ENCODE measurements at regions not wholly inside any gene's neighbourhood (a gene's known extent, or its start where the extent isn't known, plus 50 kb on each side); places are given as distances from the start of the nearest gene placed in this dataset.

DNA sequence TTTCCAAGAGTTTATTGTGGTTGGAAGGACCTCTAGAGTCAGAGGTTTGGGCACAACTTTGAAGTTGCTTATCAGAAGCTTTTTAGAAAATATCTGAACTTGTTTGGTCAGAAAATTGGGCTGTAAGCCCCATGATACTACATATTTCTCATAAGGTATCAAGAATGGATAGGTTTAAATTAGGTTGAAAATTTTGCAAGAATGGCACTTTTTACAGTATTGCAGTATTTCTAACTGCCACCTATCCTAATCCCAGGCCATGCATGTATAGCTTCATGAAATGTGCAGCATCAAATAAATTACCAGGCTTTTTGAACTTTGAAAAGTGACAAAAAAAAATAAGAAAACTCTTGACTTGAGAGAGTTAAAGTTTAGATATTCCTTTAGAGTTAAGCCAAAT, 367.2 kb downstream of the FIGN start:
- ChIA-PET CTCF (no interaction called here), POLR2A (ENCODE audit: unreplicated experiment) (interaction anchor here (0.6 kb wide), 1 partner anchor 16 kb away, joined by 3 read pairs; no protein-coding TSS in a partner anchor)
- H3K79me2 ChIP-seq (ENCODE audit: low read length) = no peaks in the 10 kb centered on the region
- no peak for DNase-seq
- H3F3A ChIP-seq (ENCODE audit: low read length, unreplicated experiment) = no peaks in the 10 kb centered on the region
- H4K20me1 ChIP-seq (ENCODE audit: low read length) = no peaks in the 10 kb centered on the region
- H3K4me3 ChIP-seq (ENCODE audit: low read length) = no peak overlapping the region
- no TSS peak for BruUV-seq (replicated peaks)
- H3K36me3 ChIP-seq (ENCODE audit: low read depth, low read length) = no peaks in the 10 kb centered on the region
- no peaks in the 10 kb centered on the region for H3K27me3 ChIP-seq (ENCODE audit: low read length)
- H3K4me2 ChIP-seq (ENCODE audit: low read length) = no peak overlapping the region
- H3K27ac ChIP-seq (ENCODE audit: low read length) = no peak overlapping the region
- no peak overlapping the region for H2AFZ ChIP-seq (ENCODE audit: low read length)
- H3K4me1 ChIP-seq (ENCODE audit: insufficient read depth, low read length) = no peaks in the 10 kb centered on the region
- no peaks in the 10 kb centered on the region for H3K9me2 ChIP-seq (replicated peaks; ENCODE audit: low read length)
- H3K9ac ChIP-seq (ENCODE audit: low read length) = no peak overlapping the region
- no peak for ATAC-seq
- H3K9me3 ChIP-seq (ENCODE audit: low read length) = no peaks in the 10 kb centered on the region
- intact Hi-C loops (cut with micrococcal nuclease) = no loop called here
- TF ChIP-seq EZH2 (IDR thresholded peaks at IDR 0.05; ENCODE audit: low read length, unreplicated experiment) (no peak), EZH2phosphoT487 (IDR thresholded peaks at IDR 0.05; ENCODE audit: borderline replicate concordance, low read length) (no peak)
- TF ChIP-seq, protein P1, sequence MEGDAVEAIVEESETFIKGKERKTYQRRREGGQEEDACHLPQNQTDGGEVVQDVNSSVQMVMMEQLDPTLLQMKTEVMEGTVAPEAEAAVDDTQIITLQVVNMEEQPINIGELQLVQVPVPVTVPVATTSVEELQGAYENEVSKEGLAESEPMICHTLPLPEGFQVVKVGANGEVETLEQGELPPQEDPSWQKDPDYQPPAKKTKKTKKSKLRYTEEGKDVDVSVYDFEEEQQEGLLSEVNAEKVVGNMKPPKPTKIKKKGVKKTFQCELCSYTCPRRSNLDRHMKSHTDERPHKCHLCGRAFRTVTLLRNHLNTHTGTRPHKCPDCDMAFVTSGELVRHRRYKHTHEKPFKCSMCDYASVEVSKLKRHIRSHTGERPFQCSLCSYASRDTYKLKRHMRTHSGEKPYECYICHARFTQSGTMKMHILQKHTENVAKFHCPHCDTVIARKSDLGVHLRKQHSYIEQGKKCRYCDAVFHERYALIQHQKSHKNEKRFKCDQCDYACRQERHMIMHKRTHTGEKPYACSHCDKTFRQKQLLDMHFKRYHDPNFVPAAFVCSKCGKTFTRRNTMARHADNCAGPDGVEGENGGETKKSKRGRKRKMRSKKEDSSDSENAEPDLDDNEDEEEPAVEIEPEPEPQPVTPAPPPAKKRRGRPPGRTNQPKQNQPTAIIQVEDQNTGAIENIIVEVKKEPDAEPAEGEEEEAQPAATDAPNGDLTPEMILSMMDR (conservative IDR thresholded peaks at IDR 0.05; ENCODE audit: low read depth, low read length) = no peak

DNA sequence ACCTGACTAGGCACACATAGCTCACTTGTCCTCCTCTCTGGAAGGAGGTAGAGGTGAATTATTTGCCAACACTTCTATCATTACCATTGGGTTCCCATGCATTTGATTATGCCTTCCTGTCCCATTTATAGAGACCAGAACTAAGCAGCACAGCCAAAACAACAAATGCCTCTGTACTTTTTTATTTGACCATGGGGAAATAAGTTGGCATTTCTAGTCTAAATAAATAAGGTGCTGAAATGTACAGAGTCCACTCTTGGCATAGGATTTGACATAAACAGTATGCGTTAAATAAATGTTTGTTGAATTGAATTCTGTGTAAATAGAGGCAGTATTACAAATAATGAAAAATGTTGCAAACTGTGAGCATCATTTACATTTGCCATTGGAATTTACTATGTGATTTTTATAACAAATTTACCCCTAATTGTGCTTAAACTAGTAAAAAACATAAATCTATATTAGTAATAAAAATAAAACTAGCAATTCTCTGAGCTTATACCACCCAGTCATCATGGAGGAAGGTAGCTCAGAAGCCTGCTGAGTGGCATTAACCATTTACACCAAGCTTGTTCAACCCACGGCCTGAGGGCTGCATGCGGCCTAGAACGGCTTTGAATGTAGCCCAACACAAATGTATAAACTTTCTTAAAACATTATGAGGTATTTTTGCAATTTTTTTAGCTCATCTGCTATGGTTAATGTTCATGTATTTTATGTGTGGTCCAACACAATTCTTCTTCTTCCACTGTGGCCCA, 367.8 kb downstream of the FIGN start:
- no peaks in the 10 kb centered on the region for H3K9me3 ChIP-seq (ENCODE audit: low read length)
- H3K27ac ChIP-seq (ENCODE audit: low read length) = no peak overlapping the region
- no peaks in the 10 kb centered on the region for H4K20me1 ChIP-seq (ENCODE audit: low read length)
- BruUV-seq (replicated peaks) = no TSS peak
- no peak overlapping the region for H3K9ac ChIP-seq (ENCODE audit: low read length)
- no peaks in the 10 kb centered on the region for H3K36me3 ChIP-seq (ENCODE audit: low read depth, low read length)
- TF ChIP-seq, protein P1 (conservative IDR thresholded peaks at IDR 0.05; ENCODE audit: low read depth, low read length) = no peak
- TF ChIP-seq EZH2phosphoT487 (IDR thresholded peaks at IDR 0.05; ENCODE audit: borderline replicate concordance, low read length) = no peak
- no peak for TF ChIP-seq EZH2 (IDR thresholded peaks at IDR 0.05; ENCODE audit: low read length, unreplicated experiment)
- no peaks in the 10 kb centered on the region for H3K9me2 ChIP-seq (replicated peaks; ENCODE audit: low read length)
- no peak overlapping the region for H3K4me3 ChIP-seq (ENCODE audit: low read length)
- ChIA-PET CTCF (no interaction called here), POLR2A (ENCODE audit: unreplicated experiment) (no interaction called here)
- no peaks in the 10 kb centered on the region for H3K4me1 ChIP-seq (ENCODE audit: insufficient read depth, low read length)
- H3K79me2 ChIP-seq (ENCODE audit: low read length) = no peaks in the 10 kb centered on the region
- H3K27me3 ChIP-seq (ENCODE audit: low read length) = no peaks in the 10 kb centered on the region
- H3F3A ChIP-seq (ENCODE audit: low read length, unreplicated experiment) = no peaks in the 10 kb centered on the region
- intact Hi-C loops (cut with micrococcal nuclease) = no loop called here
- no peak overlapping the region for H2AFZ ChIP-seq (ENCODE audit: low read length)
- DNase-seq (no peak), ATAC-seq (no peak)
- H3K4me2 ChIP-seq (ENCODE audit: low read length) = no peak overlapping the region

DNA sequence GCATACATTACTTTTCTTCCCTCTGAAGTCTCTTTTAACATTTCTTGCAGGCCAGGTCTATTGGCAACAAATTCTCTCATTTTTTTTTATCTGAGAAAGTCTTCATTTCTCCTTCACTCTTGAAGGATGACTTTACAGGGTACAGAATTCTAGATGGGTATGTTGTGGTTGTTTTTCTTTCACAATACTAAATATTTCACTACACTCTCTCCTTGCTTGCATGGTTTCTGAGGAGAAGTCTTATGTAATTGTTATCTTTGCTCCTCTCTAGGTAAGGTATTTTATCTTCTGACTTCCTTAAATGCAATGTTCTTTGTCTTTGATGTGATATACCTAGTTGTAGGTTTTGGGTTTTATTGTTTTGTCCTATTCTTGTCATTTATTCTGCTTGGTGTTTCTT, 371.1 kb downstream of the FIGN start:
- TF ChIP-seq EZH2 (IDR thresholded peaks at IDR 0.05; ENCODE audit: low read length, unreplicated experiment) (no peak), EZH2phosphoT487 (IDR thresholded peaks at IDR 0.05; ENCODE audit: borderline replicate concordance, low read length) (no peak)
- TF ChIP-seq, protein P1 (conservative IDR thresholded peaks at IDR 0.05; ENCODE audit: low read depth, low read length) = no peak
- H3K9ac ChIP-seq (ENCODE audit: low read length) = no peak overlapping the region
- H3K27me3 ChIP-seq (ENCODE audit: low read length) = no peaks in the 10 kb centered on the region
- H3K4me1 ChIP-seq (ENCODE audit: insufficient read depth, low read length) = no peaks in the 10 kb centered on the region
- no peaks in the 10 kb centered on the region for H3K9me2 ChIP-seq (replicated peaks; ENCODE audit: low read length)
- ATAC-seq (no peak), DNase-seq (no peak)
- no peak overlapping the region for H2AFZ ChIP-seq (ENCODE audit: low read length)
- H3F3A ChIP-seq (ENCODE audit: low read length, unreplicated experiment) = no peaks in the 10 kb centered on the region
- no TSS peak for BruUV-seq (replicated peaks)
- no peak overlapping the region for H3K27ac ChIP-seq (ENCODE audit: low read length)
- H3K4me2 ChIP-seq (ENCODE audit: low read length) = no peak overlapping the region
- intact Hi-C loops (cut with micrococcal nuclease) = no loop called here
- H4K20me1 ChIP-seq (ENCODE audit: low read length) = no peaks in the 10 kb centered on the region
- no peaks in the 10 kb centered on the region for H3K36me3 ChIP-seq (ENCODE audit: low read depth, low read length)
- no peak overlapping the region for H3K4me3 ChIP-seq (ENCODE audit: low read length)
- H3K79me2 ChIP-seq (ENCODE audit: low read length) = no peaks in the 10 kb centered on the region
- no peaks in the 10 kb centered on the region for H3K9me3 ChIP-seq (ENCODE audit: low read length)
- ChIA-PET POLR2A (ENCODE audit: unreplicated experiment) (no interaction called here), CTCF (no interaction called here)

Data from PC-3 (cell line).